GM21515 (cell line): ENCODE measurements at regions not wholly inside any gene's neighbourhood (a gene's known extent, or its start where the extent isn't known, plus 50 kb on each side); places are given as distances from the start of the nearest gene placed in this dataset.

Source experiments
- ATAC-seq: cut with Tn5 transposase; IDR thresholded peaks from one replicate; pipeline ENCODE4 v1.9.1; 2021; ENCODE audit not compliant: unreplicated experiment

GRCh38 chr4:61068060-61068459 is 132.1 kb upstream of the ADGRL3 start:
- no peak for ATAC-seq

GRCh38 chr4:61068745-61069144 is 131.4 kb upstream of the ADGRL3 start:
- no peak for ATAC-seq

- no peak for ATAC-seq
Measured at GRCh38 chr4:61070269-61070668, 129.9 kb upstream of the ADGRL3 start.

GRCh38 chr4:61079427-61079826 is 120.7 kb upstream of the ADGRL3 start:
- no peak for ATAC-seq

GRCh38 chr4:61079976-61080375 is 120.2 kb upstream of the ADGRL3 start:
- no peak for ATAC-seq

GRCh38 chr4:61085534-61085933 is 114.6 kb upstream of the ADGRL3 start:
- ATAC-seq = no peak

- ATAC-seq = no peak
Measured at GRCh38 chr4:61086357-61086756, 113.8 kb upstream of the ADGRL3 start.

- no peak for ATAC-seq
Measured at GRCh38 chr4:61086979-61087378, 113.1 kb upstream of the ADGRL3 start.

- no peak for ATAC-seq
Measured at GRCh38 chr4:61094854-61095598, 105.1 kb upstream of the ADGRL3 start.

- ATAC-seq = no peak
Measured at GRCh38 chr4:61128682-61129081, 71.4 kb upstream of the ADGRL3 start.

- ATAC-seq = no peak
Measured at GRCh38 chr4:61129971-61130370, 70.2 kb upstream of the ADGRL3 start.

GRCh38 chr4:61143461-61143860 is 56.7 kb upstream of the ADGRL3 start:
- no peak for ATAC-seq

GRCh38 chr4:61149278-61149677 is 50.8 kb upstream of the ADGRL3 start:
- ATAC-seq = no peak
